ENCODE measurements at regions not wholly inside any gene's neighbourhood (a gene's known extent, or its start where the extent isn't known, plus 50 kb on each side); places are given as distances from the start of the nearest gene placed in this dataset.

DNA sequence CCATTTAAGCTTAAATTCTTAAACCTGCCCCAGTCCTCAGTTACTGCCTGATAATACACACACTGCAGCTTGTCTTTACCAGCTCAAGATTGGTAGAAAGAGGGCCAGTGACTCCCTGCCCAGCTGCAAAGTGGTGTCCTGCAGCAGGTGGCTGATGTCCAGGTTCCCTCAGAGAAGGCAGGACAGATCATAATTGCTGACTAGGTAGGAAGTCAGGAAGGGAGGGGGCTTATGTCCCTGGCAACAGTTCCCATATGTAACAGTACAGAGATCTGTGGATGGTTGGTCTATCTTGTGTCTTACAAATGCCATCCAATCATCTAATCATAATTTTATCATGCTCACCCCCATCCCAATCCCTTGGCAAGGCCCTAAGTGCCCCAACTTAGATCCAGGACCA is 492.1 kb upstream of the PPP2R3A start:
- DNase-seq (ENCODE audit: low read depth): no peak

DNA sequence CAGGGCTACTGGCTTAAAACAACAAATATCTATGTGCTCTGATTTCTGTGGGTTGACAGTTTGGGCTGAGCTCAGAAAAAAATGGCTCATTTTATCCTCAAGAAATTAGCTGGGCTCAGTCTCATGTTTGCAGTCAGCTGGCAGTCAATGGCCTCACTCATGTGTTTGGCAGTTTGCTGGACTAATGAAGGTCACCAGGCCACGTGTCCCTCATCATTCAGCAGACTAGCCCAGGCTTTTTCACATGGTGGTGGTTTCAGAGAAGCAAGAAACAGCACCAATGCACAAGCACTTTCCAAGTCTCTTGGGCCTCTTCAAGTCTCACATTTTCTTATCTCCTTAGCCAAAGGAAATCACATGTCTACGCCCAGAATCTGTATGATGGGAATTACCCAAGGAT is 478.3 kb upstream of the PPP2R3A start:
- no peak for DNase-seq (ENCODE audit: low read depth)

- no peak for DNase-seq (ENCODE audit: low read depth)
Observed at GRCh38 chr3:135490219-135490915, 475.2 kb upstream of the PPP2R3A start.

DNA sequence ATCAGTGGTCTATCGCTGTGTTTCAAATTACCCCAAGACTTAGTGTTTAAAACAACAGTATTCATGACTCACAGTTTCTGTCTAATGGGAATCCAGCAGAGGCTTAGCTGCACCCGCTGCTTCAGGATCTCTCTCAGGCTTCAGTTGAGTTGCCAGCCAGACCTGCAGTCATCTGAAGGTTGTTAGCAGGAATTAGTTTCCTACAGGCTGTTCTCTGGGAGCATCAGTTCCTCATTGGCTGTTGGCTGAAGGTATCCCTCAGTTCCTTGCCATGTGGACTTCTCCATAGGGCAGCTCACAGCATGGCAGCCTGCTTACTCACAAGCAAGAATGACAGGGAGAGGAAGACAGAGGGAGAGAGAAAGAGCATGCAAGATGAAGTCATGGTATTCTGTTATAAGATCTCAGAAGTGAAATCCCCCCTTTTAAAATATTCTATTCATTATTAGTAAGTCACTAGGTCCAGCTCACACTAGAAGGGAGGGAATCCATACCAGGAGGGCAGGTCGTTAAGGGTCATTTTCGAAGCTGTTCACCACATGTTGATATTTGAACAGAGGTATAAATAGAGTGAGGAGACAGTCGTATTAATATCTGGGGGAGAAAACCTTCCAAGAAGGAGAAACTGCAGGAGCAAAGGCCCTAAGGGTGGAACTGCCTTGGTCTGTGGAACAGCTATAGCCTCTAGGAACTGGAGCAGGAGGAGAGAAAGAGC is 473.9 kb upstream of the PPP2R3A start:
- DNase-seq (ENCODE audit: low read depth): no peak

GRCh38 chr3:135495891-135496290 is 469.6 kb upstream of the PPP2R3A start:
- DNase-seq (ENCODE audit: low read depth): no peak

DNA sequence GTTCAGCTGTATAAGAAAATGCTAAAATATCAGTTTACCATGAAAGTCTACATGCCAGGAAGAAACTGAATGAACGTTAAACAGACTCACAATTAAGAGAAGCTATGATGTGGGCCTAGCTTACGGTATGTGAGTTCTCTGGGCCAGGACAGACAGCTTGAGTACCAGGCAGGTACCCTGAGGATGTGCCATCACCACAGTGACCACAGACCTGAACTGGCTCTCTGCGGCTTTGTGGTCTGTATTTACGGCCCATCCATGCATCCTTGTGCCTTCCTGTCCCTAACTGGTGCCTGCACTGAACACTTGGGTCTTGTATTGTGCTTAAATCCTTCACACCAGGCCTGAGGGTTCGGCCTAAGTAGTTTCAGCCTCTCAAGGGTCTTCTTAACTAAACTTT is 467.5 kb upstream of the PPP2R3A start:
- no peak for DNase-seq (ENCODE audit: low read depth)

GRCh38 chr3:135499426-135499825 is 466.1 kb upstream of the PPP2R3A start:
- no peak for DNase-seq (ENCODE audit: low read depth)

DNA sequence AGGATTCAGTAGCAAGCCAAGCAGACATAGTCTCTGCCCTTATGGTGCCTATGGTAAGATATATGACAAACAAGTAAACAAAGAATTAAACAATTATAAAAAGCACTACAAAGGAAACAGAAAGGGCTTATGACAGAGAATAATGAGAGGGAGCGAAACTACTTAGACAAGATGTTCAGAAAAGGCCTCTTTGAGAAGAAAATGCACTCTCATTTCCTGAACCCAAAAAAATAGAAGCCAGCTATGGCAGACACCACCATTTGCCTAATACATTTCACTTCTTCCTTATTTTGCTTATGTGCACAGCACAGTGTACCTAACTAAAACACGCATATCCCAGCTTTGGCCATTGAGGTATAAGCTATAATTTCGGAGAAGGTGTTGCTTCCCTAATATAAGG is 465.5 kb upstream of the PPP2R3A start:
- no peak for DNase-seq (ENCODE audit: low read depth)

GRCh38 chr3:135503065-135503759 is 462.3 kb upstream of the PPP2R3A start:
- DNase-seq (ENCODE audit: low read depth): no peak

GRCh38 chr3:135503760-135504686 is 461.5 kb upstream of the PPP2R3A start:
- DNase-seq (ENCODE audit: low read depth): no peak

DNA sequence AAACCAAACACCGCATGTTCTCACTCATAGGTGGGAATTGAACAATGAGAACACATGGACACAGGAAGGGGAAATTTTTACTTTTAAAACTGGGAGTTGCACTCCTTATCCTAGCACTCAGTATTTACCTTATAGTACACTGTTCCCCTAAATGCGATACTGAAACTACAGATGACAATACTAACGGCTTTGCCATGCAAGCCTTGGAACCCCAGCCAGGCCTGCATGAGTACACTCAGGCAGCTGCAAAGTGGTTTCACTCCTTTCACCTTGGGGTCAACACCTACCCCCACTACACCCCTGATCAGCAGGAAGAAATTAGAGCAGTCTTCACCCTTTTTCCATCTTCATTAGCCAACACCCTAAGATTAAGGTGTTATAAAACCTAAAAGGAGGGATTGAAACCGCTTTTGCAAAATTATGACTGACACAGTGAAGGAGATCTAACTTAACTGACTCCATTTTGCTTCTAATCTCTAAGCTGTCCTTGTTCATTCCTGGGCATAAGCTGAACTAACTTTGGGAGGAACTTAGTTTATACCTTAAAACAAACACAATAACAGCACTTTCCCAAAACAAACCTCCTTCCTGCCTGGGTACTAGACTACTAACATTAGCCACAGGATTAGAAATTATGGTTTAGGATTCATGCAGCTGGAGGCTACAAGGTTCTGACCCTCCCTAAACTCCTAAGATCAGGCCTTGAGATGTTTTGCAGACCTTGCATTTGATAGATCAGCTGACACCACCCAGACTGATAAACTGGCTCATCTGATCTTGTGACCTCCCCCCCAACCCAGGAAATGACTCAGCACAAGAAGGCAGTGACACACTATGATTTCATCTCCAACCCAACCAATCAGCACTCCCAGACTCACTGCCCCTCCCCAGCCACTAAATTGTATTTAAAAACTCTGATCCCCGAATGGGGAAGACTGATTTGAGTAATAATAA is 452.1 kb upstream of the PPP2R3A start:
- DNase-seq (ENCODE audit: low read depth): no peak

DNA sequence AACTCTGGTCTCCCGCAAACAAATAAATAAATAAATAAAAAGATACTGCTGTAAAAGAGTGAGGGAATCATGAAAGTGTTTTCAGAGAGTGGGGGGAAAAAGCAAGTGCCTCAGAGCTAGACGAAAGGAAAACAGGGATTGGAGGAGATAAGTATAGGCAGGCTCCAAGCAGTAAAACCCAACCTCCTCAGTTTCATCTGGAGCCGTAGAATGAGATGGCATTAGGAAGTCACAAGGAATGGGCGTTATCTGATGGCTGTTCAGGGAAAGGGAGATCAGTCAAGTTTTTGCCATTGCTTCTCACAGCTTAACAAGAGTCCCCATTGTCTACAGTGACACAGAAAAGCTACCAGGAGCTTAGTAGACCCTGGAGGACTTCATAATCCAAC is 451.5 kb upstream of the PPP2R3A start:
- no peak for DNase-seq (ENCODE audit: low read depth)

DNA sequence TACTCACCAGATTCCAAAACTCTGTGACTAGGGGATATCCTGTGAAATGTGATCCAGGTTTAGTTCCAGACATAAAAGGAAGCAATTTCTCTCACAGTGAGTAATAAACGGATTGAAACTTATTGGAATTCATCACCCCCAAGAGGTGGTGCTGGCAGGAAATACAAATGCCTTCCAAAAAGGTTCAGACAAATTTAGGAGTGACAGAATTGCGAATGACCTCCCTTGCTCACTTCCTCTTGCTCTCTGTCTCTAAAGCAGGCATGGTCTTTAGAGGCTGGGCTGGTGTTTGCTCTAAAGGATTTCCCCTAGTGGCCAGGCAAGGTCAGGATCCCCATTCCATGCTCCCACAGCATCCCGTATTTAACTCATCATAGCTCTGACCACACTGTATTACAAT is 449.4 kb upstream of the PPP2R3A start:
- no peak for DNase-seq (ENCODE audit: low read depth)

GRCh38 chr3:135528413-135529015 is 437.0 kb upstream of the PPP2R3A start:
- no peak for DNase-seq (ENCODE audit: low read depth)

DNA sequence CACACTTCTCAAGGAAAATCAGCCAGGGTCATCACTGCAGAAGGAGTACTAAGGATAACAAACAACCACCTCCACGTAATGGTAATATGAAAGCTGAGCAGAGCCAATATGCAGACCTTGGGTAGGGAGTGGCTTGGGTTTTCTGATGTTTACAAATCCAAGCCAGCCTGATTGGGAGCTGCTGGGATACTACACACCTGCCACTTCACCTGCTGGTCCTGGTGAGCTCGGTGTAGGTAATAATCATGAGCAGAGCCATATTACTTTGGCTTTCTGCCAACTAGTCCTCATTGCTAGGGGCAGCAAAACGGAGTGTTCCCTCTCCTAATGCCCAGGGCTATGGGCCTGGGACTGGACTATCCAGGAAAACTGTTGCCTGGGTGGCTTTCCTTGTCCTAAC is 433.5 kb upstream of the PPP2R3A start:
- DNase-seq (ENCODE audit: low read depth): no peak

- no peak for DNase-seq (ENCODE audit: low read depth)
Observed at GRCh38 chr3:135538123-135538522, 427.4 kb upstream of the PPP2R3A start.

GRCh38 chr3:135539351-135539750 is 426.2 kb upstream of the PPP2R3A start:
- no peak for DNase-seq (ENCODE audit: low read depth)

DNA sequence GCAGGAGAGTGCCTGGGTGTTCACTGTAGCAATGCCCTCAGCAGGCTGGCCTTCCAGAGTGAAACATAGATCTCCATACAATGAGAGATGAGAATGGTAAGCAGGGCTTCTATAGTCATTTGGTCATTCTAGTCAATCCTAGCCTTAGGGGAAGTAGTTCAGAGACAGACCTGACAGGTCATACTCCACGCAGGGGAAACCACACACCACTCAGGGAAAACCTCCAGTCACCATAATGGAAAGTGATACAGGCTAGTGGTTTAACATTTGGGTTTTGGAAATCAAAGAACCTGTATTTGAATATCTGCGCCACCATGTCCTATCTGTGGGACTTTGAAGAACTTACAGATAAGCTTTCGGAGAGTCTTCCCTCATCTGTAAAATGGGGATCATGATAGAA is 425.7 kb upstream of the PPP2R3A start:
- DNase-seq (ENCODE audit: low read depth): no peak

DNA sequence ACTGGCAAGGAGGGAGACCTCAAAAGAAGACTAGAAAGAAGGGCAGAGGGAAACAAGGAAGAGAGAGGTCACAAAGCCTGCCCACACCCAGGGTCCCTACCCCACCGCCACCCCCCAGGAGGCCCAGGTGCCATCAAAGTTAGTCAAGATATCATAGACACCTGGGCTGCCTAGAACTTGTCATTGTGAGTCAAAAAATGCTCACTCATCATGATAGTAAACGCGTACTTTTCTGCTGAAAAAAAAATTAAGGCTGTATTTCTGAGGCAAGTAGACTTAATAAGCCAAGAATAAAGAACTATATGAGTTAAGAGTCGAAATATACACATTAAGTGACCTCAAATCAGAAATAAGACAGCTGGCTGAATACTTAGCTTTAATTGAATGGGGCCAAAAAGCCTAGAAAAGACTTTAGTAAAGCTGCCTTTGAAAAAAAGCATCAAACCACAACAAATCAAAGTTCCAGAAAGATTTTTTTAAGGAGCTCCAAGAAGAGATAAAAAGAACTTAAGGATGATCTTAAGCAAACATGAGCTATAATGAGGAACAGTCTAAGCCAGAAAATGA is 415.5 kb upstream of the PPP2R3A start:
- no peak for DNase-seq (ENCODE audit: low read depth)

DNA sequence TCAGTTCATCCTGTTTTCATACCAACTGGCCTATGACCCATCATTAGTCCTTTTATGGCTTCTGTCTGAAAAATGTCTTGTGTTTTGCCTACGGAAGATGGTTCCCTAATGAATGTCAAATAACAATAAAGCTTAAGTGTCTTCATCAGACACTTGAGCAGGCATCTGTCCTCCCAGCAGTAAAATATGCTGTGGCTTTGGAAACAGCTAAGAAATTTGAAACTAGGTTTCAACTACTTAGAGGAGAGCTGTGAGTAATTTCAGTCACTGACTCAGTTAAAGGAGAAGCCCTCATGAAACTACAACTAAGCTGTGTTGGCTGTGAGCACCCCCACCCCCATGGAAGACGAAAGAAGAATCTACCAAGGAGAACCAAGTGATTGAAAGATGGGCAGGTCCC is 409.4 kb upstream of the PPP2R3A start:
- no peak for DNase-seq (ENCODE audit: low read depth)

Measured in activated T-cell treated with anti-CD3 and anti-CD28 coated beads for 24 hours (primary cell).